ENCODE measurements at regions not wholly inside any gene's neighbourhood (a gene's known extent, or its start where the extent isn't known, plus 50 kb on each side); places are given as distances from the start of the nearest gene placed in this dataset.

GRCh38 chr12:118590406-118591150, 214.2 kb downstream of the SUDS3 start:
- no peak for TF ChIP-seq CTCF (IDR thresholded peaks at IDR 0.05; ENCODE audit: insufficient read depth, missing control alignments)
- FAIRE-seq (no peak), DNase-seq (ENCODE audit: insufficient read length, low spot score) (no peak)

GRCh38 chr12:118603610-118604361, 227.4 kb downstream of the SUDS3 start:
- FAIRE-seq (no peak), DNase-seq (ENCODE audit: insufficient read length, low spot score) (no peak)
- no peak for TF ChIP-seq CTCF (IDR thresholded peaks at IDR 0.05; ENCODE audit: insufficient read depth, missing control alignments)

- FAIRE-seq = no peak
Measured at GRCh38 chr12:118606690-118607089, 230.3 kb downstream of the SUDS3 start.

GRCh38 chr12:118607831-118608230, 231.5 kb downstream of the SUDS3 start:
- DNase-seq (ENCODE audit: insufficient read length, low spot score) (no peak), FAIRE-seq (no peak)
- no peak for TF ChIP-seq CTCF (IDR thresholded peaks at IDR 0.05; ENCODE audit: insufficient read depth, missing control alignments)

More at GRCh38 chr12:118606690-118607089, 230.3 kb downstream of the SUDS3 start:
- no peak for TF ChIP-seq CTCF (IDR thresholded peaks at IDR 0.05; ENCODE audit: insufficient read depth, missing control alignments)
- no peak for DNase-seq (ENCODE audit: insufficient read length, low spot score)

GRCh38 chr12:118608770-118609344, 232.5 kb downstream of the SUDS3 start:
- no peak for DNase-seq (ENCODE audit: insufficient read length, low spot score)
- no peak for FAIRE-seq

GRCh38 chr12:118611295-118611694, 234.9 kb downstream of the SUDS3 start:
- FAIRE-seq = no peak
- DNase-seq (ENCODE audit: insufficient read length, low spot score) = no peak
- TF ChIP-seq CTCF (IDR thresholded peaks at IDR 0.05; ENCODE audit: insufficient read depth, missing control alignments) = no peak

More at GRCh38 chr12:118608770-118609344, 232.5 kb downstream of the SUDS3 start:
- TF ChIP-seq CTCF (IDR thresholded peaks at IDR 0.05; ENCODE audit: insufficient read depth, missing control alignments) = no peak
